RWPE2 (cell line): ENCODE measurements at regions not wholly inside any gene's neighbourhood (a gene's known extent, or its start where the extent isn't known, plus 50 kb on each side); places are given as distances from the start of the nearest gene placed in this dataset.

Source experiments
- ATAC-seq: fragments of 200-7000 bp; cut with Tn5 transposase; 3 replicates; pipeline ENCODE4 v1.9.1; 2021; ENCODE audit warnings: low read depth
- DNase-seq: peaks from one replicate; pipeline ENCODE4 v3.0.0-alpha.2; 2020; ENCODE audit warnings: low spot score
- H3K27ac ChIP-seq: fragments of 450-650 bp; 2 replicates; pipeline ENCODE4 v1.5.1; 2017; ENCODE audit warnings: mild to moderate bottlenecking; ENCODE audit not compliant: poor library complexity, severe bottlenecking
- H3K27me3 ChIP-seq: fragments of 250-450 bp; sonication (Bioruptor Pico); 2 replicates; pipeline ENCODE4 v1.5.1; 2021; ENCODE audit warnings: mild to moderate bottlenecking, moderate library complexity; ENCODE audit not compliant: insufficient read depth, poor library complexity, severe bottlenecking
- H3K36me3 ChIP-seq: fragments of 250-450 bp; sonication (Bioruptor Pico); 2 replicates; pipeline ENCODE4 v1.5.1; 2020; ENCODE audit warnings: low read depth, mild to moderate bottlenecking, moderate library complexity
- H3K4me1 ChIP-seq: fragments of 250-450 bp; sonication (Bioruptor Pico); 2 replicates; pipeline ENCODE4 v1.5.1; 2021; ENCODE audit warnings: mild to moderate bottlenecking, moderate library complexity; ENCODE audit not compliant: insufficient read depth, poor library complexity, severe bottlenecking
- H3K4me3 ChIP-seq: fragments of 250-450 bp; sonication (Bioruptor Pico); 2 replicates; pipeline ENCODE4 v1.5.1; 2021; ENCODE audit warnings: mild to moderate bottlenecking, moderate library complexity; ENCODE audit not compliant: severe bottlenecking
- H3K9me3 ChIP-seq: fragments of 250-450 bp; sonication (Bioruptor Pico); 2 replicates; pipeline ENCODE4 v1.5.1; 2021; ENCODE audit warnings: mild to moderate bottlenecking, moderate library complexity; ENCODE audit not compliant: severe bottlenecking
- TF ChIP-seq, protein P1 (sequence below): fragments of 450-650 bp; IDR thresholded peaks from one replicate; pipeline ENCODE4 v1.5.1; 2017; ENCODE audit warnings: mild to moderate bottlenecking, moderate library complexity; ENCODE audit not compliant: poor library complexity, severe bottlenecking

GRCh38 chr5:118552731-118553360 lies 435.5 kb downstream of the DTWD2 start:
- Histone ChIP-seq H3K4me1 (no peaks in the 10 kb centered on the region), H3K27me3 (no peaks in the 10 kb centered on the region), H3K4me3 (no peak overlapping the region), H3K9me3 (no peaks in the 10 kb centered on the region), H3K27ac (no peak overlapping the region), H3K36me3 (no peaks in the 10 kb centered on the region)
- ATAC-seq (no peak), DNase-seq (no peak)
- TF ChIP-seq, protein P1, sequence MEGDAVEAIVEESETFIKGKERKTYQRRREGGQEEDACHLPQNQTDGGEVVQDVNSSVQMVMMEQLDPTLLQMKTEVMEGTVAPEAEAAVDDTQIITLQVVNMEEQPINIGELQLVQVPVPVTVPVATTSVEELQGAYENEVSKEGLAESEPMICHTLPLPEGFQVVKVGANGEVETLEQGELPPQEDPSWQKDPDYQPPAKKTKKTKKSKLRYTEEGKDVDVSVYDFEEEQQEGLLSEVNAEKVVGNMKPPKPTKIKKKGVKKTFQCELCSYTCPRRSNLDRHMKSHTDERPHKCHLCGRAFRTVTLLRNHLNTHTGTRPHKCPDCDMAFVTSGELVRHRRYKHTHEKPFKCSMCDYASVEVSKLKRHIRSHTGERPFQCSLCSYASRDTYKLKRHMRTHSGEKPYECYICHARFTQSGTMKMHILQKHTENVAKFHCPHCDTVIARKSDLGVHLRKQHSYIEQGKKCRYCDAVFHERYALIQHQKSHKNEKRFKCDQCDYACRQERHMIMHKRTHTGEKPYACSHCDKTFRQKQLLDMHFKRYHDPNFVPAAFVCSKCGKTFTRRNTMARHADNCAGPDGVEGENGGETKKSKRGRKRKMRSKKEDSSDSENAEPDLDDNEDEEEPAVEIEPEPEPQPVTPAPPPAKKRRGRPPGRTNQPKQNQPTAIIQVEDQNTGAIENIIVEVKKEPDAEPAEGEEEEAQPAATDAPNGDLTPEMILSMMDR: no peak

DNA sequence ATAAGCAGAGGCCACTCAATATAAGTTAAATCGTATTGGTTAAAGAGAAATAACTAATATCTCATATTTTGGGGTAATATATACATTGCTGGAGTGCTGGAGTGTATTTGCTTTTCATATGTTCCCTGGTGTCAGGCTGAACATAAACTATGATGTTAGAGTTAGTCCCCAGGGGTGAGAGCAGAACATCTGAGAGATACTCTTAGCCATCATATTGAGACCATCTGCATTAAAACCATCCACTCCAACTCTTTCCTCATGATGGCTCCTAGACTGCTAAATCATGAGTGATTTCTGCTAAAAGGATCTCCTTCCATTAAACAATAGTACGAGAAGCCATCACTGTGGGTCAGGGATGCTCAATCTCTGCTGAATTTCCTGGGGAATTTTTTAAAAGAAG lies 436.2 kb downstream of the DTWD2 start:
- Histone ChIP-seq H3K36me3 (no peaks in the 10 kb centered on the region), H3K4me3 (no peak overlapping the region), H3K27ac (no peak overlapping the region), H3K9me3 (no peaks in the 10 kb centered on the region), H3K4me1 (no peaks in the 10 kb centered on the region), H3K27me3 (no peaks in the 10 kb centered on the region)
- TF ChIP-seq, protein P1: no peak
- ATAC-seq: no peak
- DNase-seq: no peak

DNA sequence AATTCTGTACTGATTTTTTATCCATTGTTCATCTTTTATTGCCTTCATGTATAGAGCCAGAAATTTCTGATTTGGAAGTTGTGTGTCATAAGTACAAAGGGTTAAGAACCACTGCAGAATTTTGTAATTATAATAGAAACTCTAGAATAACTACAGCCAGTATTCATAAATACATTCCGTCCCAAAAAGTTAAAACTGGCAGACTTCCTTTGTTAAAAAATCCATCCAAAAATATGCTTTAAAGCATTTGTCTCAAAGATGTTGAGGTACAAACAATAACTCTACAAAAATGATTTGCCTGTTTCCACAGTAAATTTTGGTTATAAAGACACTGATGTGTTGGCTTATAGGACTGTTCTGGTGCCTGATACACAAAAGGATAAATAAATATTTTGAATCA lies 436.6 kb downstream of the DTWD2 start:
- no peak overlapping the region for H3K4me3 ChIP-seq
- no peaks in the 10 kb centered on the region for H3K27me3 ChIP-seq
- H3K9me3 ChIP-seq: no peaks in the 10 kb centered on the region
- no peak overlapping the region for H3K27ac ChIP-seq
- no peaks in the 10 kb centered on the region for H3K36me3 ChIP-seq
- ATAC-seq (no peak), DNase-seq (no peak)
- H3K4me1 ChIP-seq: no peaks in the 10 kb centered on the region
- TF ChIP-seq, protein P1: no peak

- H3K36me3 ChIP-seq: no peaks in the 10 kb centered on the region
- H3K9me3 ChIP-seq: no peaks in the 10 kb centered on the region
- H3K4me1 ChIP-seq: no peaks in the 10 kb centered on the region
- DNase-seq (no peak), ATAC-seq (no peak)
- TF ChIP-seq, protein P1: no peak
- H3K4me3 ChIP-seq: no peak overlapping the region
- H3K27ac ChIP-seq: no peak overlapping the region
- H3K27me3 ChIP-seq: no peaks in the 10 kb centered on the region
These were observed 437.3 kb downstream of the DTWD2 start for GRCh38 chr5:118551031-118551430.
